ENCODE measurements at regions not wholly inside any gene's neighbourhood (a gene's known extent, or its start where the extent isn't known, plus 50 kb on each side); places are given as distances from the start of the nearest gene placed in this dataset.

GRCh38 chr1:59052166-59052590 lies 244.7 kb upstream of the FGGY start:
- no peak for TF ChIP-seq CTCF (IDR thresholded peaks at IDR 0.05)
- Histone ChIP-seq H3K27ac (no peak overlapping the region), H3K27me3 (no peaks in the 10 kb centered on the region), H3K36me3 (no peaks in the 10 kb centered on the region), H3K9me3 (no peaks in the 10 kb centered on the region), H3K4me1 (peaks cover 2% of the 10 kb centered on the region), H3K4me3 (no peak overlapping the region)
- ATAC-seq (peak; percentile 33), DNase-seq (no peak)
- intact Hi-C loops (cut with DNase I), result no loop called here

- Histone ChIP-seq H3K27ac (no peak overlapping the region), H3K36me3 (no peaks in the 10 kb centered on the region), H3K4me1 (peaks cover 5% of the 10 kb centered on the region), H3K27me3 (no peaks in the 10 kb centered on the region), H3K9me3 (no peaks in the 10 kb centered on the region), H3K4me3 (no peak overlapping the region)
- TF ChIP-seq CTCF (IDR thresholded peaks at IDR 0.05), result no peak
- ATAC-seq (no peak), DNase-seq (no peak)
- intact Hi-C loops (cut with DNase I), result no loop called here
These were observed 242.7 kb upstream of the FGGY start for GRCh38 chr1:59054172-59054571.

GRCh38 chr1:59055908-59056719 lies 240.8 kb upstream of the FGGY start:
- Histone ChIP-seq H3K36me3 (no peaks in the 10 kb centered on the region), H3K9me3 (no peaks in the 10 kb centered on the region), H3K4me3 (no peak overlapping the region), H3K4me1 (peaks cover 5% of the 10 kb centered on the region), H3K27me3 (no peaks in the 10 kb centered on the region), H3K27ac (peak overlapping the region; percentile 78)
- no peak for TF ChIP-seq CTCF (IDR thresholded peaks at IDR 0.05)
- no peak for DNase-seq
- intact Hi-C loops (cut with DNase I), result no loop called here
- ATAC-seq, result no peak

GRCh38 chr1:59057211-59057694 lies 239.6 kb upstream of the FGGY start:
- Histone ChIP-seq H3K9me3 (no peaks in the 10 kb centered on the region), H3K4me1 (peaks cover 5% of the 10 kb centered on the region), H3K27ac (peak overlapping the region; percentile 78), H3K36me3 (no peaks in the 10 kb centered on the region), H3K27me3 (no peaks in the 10 kb centered on the region), H3K4me3 (no peak overlapping the region)
- DNase-seq (no peak), ATAC-seq (peak; percentile 83)
- intact Hi-C loops (cut with DNase I), result no loop called here
- no peak for TF ChIP-seq CTCF (IDR thresholded peaks at IDR 0.05)

GRCh38 chr1:59057796-59058195 lies 239.1 kb upstream of the FGGY start:
- H3K36me3 ChIP-seq, result no peaks in the 10 kb centered on the region
- peaks cover 5% of the 10 kb centered on the region for H3K4me1 ChIP-seq
- DNase-seq (no peak), ATAC-seq (no peak)
- H3K27me3 ChIP-seq, result no peaks in the 10 kb centered on the region
- H3K4me3 ChIP-seq, result no peak overlapping the region
- no peak for TF ChIP-seq CTCF (IDR thresholded peaks at IDR 0.05)
- peak overlapping the region; percentile 78 for H3K27ac ChIP-seq
- no peaks in the 10 kb centered on the region for H3K9me3 ChIP-seq
- intact Hi-C loops (cut with DNase I), result no loop called here
